IPS DF 4.7 (cell line): ENCODE measurements at regions not wholly inside any gene's neighbourhood (a gene's known extent, or its start where the extent isn't known, plus 50 kb on each side); places are given as distances from the start of the nearest gene placed in this dataset.
"Not testable (repeated sequence)": the region's sequence is repeated elsewhere in the genome, so short reads cannot be mapped to it uniquely, and the experiment has no call there.

ENCODE experiments used
- DNase-seq: peaks from one replicate; pipeline ENCODE4 v3.0.0-alpha.2; 2013; ENCODE audit warnings: low spot score; ENCODE audit errors: extremely low read depth

DNA sequence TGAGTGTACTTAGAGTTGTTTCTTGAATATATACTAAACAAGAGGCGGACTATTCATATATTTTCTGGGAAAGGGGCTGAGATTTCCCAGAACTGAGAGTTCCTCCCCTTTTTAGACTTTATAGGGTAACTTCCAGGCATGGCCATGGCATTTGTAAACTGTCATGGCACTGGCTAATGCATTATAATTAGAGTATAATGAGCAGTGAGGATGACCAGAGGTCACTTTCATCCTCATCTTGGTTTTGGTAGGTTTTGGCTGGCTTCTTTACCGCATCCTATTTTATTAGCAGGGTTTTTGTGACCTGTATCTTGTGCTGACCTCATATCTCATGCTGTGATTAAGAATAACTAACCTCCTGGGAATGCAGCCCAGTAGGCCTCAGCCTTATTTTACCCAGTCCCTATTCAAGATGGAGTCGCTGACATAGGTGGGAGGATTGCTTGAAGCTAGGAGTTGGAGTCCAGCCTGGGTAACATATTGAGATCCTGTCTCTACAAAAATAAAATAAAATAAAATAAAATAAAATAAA lies 91.4 kb downstream of the MOBP start:
- DNase-seq: no peak

DNA sequence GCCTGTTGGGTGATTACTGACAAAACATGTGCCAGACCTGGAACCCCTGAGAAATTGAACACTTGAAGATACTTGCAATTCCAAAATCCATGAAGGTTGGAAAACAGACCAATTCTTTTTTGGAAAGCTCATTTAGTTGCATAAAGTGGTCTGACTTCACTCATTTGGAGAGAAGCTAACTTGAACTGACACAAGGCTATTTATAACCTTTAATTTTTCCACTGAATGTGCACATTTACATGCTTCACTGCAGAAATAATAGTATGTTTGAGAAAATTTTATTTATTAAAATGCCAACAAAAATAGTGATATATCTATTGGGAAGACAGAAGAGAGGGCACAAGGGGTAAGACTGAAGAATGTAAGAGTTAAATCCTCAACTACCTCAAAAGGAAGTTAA lies 92.1 kb downstream of the MOBP start:
- DNase-seq: no peak

DNA sequence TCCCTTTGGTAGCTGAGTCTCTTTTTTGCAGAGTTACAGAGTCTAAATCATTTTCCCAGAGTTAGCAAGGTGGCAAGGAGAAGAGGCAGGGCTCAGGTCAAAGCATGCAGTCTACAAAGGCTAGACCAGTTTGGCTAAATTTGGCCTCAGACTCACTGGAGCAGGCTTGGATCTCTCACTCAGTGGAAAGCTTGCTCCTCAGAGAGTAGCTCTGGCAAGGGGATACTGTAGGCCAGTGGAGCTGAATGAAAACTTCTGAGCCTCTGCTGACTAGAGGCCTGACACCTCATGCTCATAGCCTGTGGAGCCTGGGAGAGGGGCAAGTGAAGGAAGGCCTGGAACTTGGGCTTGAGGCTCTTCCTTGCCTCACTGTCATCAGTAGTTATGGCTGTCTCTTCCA lies 101.0 kb downstream of the MOBP start:
- DNase-seq: no peak

DNA sequence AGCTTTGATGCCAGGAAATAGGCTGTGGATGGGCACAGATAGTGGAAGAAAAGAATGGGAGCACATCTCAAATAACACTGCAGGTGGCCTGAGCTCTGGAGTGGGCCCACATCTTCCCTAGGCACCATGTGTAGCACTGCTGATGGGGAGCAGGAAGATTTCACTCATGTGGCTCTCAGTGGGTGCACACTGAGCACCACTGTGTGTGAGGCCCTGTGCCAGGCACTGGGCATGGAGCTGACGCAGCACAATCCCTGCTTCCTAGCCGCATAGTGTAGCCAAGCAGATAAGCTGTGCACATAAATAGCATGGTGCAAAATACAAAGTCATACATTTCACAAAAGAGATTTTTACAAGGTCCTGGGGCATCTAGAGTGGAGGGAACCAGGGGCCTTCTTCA lies 101.6 kb downstream of the MOBP start:
- DNase-seq: no peak

DNA sequence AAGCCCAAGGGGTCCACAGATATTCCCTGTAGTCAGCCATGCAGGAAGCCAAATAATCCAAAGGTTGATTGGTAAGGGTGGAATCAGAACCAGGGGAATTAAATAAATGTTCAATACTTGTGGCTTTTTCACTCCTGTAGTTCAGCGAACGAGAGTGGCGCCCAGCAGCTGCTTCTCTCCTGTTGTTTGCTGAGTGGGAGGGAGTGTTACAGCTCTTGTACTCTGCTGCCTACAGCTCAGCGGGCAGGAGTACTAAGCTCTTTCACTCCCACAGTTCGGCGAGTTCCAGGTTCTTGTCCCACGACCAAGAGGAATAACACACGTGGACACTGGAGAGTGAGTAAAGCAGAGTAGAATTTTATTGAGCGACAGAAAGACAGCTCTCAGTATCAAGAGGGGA lies 105.9 kb downstream of the MOBP start:
- DNase-seq: no peak

DNA sequence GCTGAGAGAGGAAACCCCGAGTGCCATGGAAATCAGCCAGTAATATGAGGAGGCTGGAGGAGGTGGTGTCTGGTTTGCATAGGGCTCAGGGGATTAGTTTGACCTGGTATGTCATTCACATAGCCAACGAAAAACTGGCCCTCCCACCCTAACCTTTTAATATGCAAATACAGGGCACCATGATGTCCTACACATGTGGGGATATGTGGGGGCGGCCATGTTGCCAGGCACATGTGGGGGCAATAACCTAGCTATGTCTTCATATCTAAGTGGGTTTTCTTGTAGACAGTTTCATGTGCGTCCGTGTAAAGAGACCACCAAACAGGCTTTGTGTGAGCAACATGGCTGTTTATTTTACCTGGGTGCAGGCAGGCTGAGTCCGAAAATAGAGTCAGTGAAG lies 110.1 kb downstream of the MOBP start:
- peak; percentile 80 for DNase-seq

DNA sequence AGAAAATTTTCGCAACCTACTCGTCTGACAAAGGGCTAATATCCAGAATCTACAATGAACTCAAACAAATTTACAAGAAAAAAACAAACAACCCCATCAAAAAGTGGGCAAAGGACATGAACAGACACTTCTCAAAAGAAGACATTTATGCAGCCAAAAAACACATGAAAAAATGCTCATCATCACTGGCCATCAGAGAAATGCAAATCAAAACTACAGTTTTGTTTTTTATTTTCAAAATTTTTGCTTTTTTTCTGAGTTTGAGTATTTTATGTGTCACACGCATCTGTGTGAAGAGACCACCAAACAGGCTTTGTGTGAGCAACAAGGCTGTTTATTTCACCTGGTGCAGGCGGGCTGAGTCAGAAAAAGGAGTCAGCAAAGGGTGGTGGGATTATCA lies 118.7 kb downstream of the MOBP start:
- DNase-seq: not testable (repeated sequence)

DNA sequence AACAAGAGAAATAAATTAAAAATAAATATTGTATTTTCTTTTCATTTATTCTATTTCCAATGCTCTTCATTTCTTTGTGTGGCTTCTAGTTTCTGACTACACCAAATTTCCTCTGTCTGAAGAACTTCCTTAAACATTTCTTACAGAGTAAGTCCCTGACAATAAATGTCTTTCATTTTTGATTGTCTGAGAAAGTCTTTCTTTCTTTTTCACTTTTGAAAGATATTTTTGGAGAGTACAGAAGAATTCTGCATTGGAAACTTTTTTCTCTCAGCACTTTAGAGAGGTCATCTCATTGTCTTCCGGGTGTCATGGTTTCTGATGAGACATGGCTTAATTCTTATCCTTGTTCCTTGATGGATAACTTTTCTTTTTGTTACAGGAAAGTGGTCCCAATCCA lies 119.6 kb downstream of the MOBP start:
- no peak for DNase-seq

DNA sequence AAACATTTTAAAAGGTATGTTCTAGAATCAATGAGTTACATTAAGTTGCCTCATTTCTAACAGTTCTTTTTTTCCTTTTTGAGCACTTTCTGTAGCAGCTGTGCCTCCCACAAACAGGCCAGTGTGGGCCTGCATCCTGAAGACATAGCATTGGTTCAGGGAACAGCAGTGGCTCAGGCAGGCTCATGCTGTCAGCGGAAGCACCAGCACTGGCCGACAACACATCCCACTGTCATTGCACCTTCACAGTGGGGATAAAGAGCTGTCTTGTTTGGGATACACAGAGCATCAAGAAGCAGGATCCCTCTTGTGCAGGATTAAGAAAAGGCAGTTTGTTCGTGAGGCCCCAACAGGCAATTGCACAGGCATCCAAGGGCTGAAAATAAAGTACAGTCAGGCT lies 123.3 kb downstream of the MOBP start:
- DNase-seq: no peak

DNA sequence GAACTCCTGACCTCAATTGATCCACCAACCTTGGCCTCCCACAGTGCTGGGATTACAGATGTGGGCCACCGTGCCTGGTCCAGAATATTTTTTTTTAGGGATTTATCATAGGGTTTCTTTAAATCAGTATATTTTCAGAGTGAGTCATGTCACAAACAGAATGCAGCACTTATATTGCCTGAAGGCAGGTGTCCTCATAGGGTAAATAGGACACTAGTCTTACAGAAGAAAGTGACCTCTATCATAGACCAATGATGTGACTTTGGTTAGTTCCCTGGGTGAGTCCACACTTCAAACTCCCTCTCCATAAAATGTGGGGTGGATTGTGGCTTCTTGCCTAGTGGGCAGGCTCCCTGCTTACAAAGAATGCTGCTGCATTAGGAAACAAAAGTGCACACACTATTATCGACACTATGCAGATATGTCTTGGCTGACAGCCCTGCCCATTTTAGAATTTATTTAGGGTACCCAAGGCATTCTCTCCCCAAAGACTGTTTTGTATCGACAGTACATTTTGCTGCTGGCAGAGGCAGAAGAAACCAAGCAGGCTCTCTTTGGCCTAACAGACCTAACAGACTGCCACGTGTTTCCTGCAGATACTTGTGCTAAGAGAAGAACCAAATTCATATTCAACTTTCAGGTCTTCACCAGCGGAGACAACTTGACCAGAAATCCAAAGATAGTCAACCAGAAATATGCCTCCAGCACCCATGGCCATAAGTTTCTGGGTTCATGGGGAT lies 125.0 kb downstream of the MOBP start:
- DNase-seq: no peak

DNA sequence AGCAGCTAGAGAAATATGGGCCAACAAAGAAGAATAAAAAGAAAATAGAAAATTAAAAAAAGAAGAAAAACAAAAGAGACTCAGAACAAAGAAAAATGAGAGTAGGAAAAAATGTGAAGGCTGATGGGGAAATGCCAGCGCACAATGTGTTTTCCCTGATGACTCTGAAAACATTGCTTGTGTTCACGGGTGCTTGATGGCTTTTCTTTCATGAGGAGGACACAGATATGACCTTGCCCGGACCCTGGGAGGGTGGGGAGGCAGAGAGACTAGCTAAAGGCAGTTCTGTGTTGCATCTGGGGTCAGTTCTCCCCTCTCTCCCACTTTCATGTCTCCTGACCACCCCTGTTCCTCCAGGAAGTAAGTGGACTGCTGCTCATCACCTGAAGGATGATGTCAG lies 125.9 kb downstream of the MOBP start:
- DNase-seq: no peak

DNA sequence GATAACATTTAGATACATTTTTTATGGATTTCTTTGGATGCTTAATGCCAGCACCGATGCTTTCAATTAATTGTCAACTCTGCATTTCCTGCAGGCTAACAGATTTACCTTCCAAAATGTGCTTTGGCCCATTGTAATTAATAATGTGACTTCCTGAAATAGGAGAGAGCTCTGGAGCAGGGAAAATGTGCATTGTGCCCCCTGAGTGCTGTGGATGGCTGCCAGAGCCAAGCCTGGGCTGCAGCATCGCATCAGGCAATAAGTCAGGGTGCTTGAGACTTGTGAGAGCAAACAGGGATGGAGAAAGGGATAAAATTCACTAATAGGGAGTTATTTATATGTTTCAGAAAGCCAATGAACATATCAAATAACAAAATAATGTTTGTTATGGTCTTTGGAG lies 133.8 kb downstream of the MOBP start:
- DNase-seq: no peak

DNA sequence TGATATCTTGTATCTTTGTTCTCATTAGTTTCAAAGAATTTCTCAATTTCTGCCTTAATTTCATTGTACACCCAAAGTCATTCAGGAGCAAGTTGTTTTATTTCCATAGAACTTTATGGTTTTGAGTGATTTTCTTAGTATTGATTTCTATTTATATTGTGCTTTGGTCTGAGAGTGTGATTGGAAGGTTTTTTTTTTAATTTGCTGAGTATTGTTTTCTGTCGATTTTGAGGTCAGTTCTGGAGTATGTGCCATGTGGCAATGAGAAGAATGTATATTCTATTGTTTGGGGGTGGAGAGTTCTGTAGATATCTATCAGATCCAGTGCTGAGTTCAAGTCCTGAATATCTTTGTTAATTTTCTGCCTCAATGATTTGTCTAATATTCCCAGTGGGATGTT lies 138.4 kb downstream of the MOBP start:
- no peak for DNase-seq

DNA sequence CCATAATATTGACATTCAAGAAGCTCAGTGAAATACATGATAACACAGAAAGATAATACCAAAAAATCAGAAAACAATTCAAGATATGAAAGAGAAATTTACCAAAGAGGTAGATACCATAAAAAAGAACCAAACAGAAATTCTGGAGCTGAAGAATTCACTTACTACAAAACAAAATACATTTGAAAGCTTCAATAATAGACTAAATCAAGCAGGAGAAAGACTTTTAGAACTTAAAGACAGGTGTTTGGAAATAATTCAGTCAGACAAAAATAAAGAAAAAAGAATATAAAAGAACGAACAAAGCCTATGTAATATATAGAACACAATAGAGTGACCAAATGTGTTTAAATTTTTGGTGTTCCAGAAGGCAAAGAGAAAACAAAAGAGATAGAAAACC lies 158.7 kb downstream of the MOBP start:
- DNase-seq: no peak

DNA sequence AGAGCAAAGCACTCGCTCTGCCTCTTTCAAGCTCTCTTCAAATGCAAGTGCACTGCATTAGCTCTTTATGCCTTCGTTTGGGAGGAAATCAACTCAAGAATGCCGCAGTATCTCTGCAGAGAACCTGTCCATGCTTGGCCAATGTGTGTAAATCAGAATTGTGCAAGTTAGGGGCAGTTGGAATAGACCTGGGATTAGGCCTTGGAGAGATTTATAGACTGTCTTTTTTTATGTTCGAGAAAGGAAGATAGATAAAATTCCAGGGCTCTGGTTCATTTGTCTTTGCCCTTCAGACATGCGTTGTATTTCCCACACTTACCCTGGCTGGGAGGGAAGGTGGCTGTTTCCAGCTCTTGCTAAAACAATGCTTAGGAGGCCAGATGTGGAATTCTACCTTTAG lies 163.7 kb downstream of the MOBP start:
- no peak for DNase-seq

DNA sequence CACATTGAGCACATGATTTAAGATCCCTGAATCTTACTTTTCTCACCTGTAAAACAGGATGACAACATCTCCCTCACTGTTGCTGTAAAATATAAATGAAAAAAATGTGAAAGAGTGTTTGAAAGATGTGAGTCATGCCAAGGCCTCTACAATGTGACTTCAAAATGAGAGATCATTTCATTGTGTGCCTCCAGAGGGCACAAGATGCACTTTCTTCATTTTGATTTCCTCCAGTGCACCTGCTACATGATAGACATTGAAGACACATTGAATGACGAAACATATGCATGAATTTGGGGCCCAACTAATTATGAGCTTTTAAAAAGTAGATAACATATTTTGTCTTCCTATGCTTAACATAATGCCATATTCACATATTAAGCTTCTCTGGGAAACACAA lies 170.3 kb downstream of the MOBP start:
- no peak for DNase-seq

DNA sequence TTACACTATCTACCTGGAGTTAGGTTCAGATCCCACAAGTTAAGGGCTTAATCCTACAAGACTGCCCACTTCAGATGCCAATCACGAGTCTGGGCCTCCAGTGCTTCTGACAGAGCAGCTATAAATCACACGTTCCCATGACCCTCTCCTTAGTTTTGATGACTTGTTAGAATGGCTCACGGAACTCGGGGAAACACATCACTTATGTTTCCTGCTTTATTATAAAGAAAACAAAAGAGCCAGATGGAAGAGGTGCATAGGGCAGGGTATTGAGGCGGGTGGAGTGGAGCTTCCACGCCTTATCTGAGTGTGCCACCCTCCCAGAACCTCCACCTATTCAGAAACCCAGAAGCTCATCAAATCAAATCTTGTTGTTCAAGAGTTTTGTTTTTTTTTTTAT lies 170.8 kb downstream of the MOBP start:
- DNase-seq: no peak

DNA sequence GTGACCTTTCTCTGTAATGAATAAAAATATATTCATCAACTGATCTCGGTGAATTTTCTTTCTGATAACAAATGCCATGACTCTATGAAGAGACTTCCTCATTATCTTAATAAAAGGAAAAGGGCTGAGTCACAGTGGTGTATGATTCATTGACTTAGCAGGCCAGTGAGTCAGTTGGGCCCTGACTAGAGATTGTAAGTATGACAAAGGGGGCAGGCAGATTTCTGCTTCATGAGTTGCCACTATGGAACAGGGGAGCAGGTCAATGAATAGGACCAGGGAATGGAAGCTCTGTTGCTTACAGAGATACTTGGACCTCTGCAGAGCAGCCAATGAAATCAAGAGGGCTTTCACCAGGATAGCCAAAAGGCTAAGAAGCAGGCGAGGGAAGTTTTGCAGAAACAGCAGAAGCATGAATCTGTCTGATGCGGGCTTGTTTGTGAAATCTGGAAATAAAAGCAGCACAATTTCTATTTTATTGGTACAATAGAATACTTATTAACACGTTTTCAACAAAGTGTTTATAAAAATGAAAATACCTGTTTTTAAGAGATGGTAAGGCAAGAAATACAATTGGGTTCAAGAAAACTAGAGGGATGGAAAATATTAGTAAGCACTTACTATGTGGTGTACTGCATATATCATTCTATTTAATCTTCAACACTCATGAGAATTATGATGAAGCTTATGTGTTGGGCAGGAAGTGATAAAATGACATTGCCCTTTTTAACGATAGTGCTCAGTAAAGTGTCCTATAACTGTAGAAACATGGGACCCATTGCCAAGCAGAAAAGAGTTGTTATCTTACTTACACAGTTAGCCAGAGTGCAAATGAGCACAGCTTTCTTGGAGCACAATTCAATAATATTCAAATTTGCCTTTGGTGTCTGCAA lies 169.8 kb upstream of the MYRIP start:
- no peak for DNase-seq

DNA sequence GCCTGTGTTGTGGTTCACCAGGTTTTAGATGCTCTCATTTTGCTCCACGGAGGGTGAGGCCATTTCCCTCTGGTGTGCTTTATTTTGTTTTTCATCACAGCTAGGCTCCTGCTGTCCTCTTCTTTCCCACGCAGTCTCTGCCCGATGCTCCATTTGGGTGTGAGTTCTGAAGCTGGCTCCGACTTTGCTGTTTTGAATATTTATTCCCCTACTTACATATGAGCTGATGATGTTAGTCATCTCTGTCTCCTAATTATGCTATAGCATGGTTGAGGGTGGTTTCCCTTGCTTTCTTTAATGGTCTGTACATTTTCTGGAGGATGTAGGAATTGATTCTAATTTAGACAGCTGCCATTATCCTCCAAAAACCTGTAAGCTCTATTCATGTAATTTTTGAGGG lies 168.1 kb upstream of the MYRIP start:
- no peak for DNase-seq

DNA sequence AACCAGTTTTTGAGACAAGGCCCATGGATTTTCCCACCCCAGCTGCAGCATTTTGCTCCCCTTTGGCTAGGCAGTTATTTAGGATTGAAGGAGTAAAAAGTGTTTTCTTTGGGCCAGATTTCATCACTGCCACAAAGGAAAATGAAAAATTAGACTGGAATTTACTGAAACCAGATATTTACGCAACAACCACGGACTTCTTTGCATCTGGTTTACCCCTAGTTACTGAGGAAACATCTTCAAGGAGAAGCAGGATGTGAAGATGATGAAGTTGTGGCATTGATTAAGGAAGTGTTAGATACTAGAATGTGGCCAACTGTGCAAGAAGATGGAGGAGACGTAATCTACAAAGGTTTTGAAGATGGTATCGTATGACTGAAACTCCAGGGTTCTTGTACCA lies 165.2 kb upstream of the MYRIP start:
- DNase-seq: no peak

DNA sequence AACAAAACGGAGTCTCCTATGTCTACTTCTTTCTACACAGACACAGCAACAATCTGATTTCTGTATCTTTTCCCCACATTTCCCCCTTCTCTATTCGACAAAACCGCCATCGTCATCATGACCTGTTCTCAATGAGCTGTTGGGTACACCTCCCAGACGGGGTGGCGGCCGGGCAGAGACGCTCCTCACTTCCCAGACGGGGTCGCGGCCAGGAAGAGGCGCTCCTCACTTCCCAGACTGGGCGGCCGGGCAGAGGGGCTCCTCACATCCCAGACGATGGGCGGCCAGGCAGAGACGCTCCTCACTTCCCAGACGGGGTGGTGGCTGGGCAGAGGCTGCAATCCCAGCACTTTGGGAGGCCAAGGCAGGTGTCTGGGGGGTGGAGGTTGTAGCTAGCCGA lies 158.2 kb upstream of the MYRIP start:
- not testable (repeated sequence) for DNase-seq

DNA sequence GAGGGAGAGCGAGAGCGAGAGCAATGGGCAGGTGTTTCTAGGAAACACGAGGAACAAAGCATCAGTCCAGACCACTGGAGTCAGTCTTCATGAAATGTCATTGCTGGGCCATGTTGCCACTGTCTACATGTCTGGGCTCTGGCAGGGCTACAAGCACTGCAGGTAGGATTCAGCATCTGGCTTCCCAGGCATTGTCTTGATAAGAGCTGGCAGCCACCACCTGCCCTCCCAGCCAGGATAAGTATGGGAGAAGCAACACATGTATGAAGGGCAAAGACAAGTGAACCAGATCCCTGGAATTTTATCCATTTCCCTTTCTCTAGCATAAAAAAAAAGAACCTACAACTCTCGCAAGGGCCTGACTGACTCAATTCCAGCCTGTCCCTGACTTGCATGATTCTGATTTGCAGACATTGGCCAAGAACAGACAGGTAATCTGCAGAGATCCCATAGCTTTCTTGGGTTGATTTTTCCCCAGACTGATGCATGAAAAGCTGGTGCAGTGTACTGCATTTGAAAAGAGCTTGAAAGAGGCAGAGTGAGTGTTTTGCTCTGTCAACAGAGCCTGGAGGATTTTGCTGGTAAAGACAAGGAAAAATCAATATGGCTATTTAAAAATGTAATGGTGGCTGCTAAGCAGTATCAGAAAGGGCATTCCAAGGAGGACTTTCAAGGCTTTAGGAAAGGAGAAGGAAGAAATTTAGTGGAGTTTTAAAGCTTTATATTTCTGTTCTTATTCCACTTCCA lies 157.2 kb upstream of the MYRIP start:
- no peak for DNase-seq
